DND-41 (cell line): ENCODE measurements at regions not wholly inside any gene's neighbourhood (a gene's known extent, or its start where the extent isn't known, plus 50 kb on each side); places are given as distances from the start of the nearest gene placed in this dataset.

ENCODE experiments used
- CTCF ChIP-seq: IDR thresholded peaks from 2 replicates; pipeline ENCODE4 v1.5.1; 2012; ENCODE audit warnings: borderline replicate concordance, low read length, moderate library complexity, mild to moderate bottlenecking; ENCODE audit not compliant: poor library complexity, severe bottlenecking; ENCODE audit errors: extremely low read depth
- EZH2 ChIP-seq: IDR thresholded peaks from 3 replicates; pipeline ENCODE4 v1.6.1; 2012; ENCODE audit warnings: borderline replicate concordance, low read depth, mild to moderate bottlenecking, moderate library complexity, low read length, inconsistent platforms; ENCODE audit not compliant: severe bottlenecking

- no peak for TF ChIP-seq CTCF
- no peak for TF ChIP-seq EZH2
Measured at GRCh38 chr13:37270226-37271001, 164.9 kb upstream of the CSNK1A1L start.
